DOHH2 (cell line): ENCODE measurements at regions not wholly inside any gene's neighbourhood (a gene's known extent, or its start where the extent isn't known, plus 50 kb on each side); places are given as distances from the start of the nearest gene placed in this dataset.

Experiments used
- H3F3A ChIP-seq: fragments of 200-600 bp; sonication (generic), shearing (Covaris generic); 2 replicates; pipeline ENCODE4 v1.6.0; 2016; ENCODE audit warnings: antibody characterized with exemption, mild to moderate bottlenecking; ENCODE audit not compliant: control insufficient read depth, insufficient read depth
- H3K27ac ChIP-seq: fragments of 200-600 bp; sonication (generic); 2 replicates; pipeline ENCODE4 v1.5.1; 2014; ENCODE audit warnings: low read depth, mild to moderate bottlenecking, low read length, moderate library complexity
- H3K27me3 ChIP-seq: fragments of 200-600 bp; sonication (generic); 2 replicates; pipeline ENCODE4 v1.6.1; 2014; ENCODE audit warnings: mild to moderate bottlenecking, low read length, mixed read lengths; ENCODE audit not compliant: control insufficient read depth
- H3K36me3 ChIP-seq: fragments of 200-600 bp; sonication (generic); 2 replicates; pipeline ENCODE4 v1.6.1; 2014; ENCODE audit warnings: mild to moderate bottlenecking, low read length, moderate library complexity, mixed read lengths; ENCODE audit not compliant: control insufficient read depth
- H3K4me1 ChIP-seq: fragments of 200-600 bp; sonication (generic); 2 replicates; pipeline ENCODE4 v1.6.1; 2014; ENCODE audit warnings: mild to moderate bottlenecking, low read length, mixed read lengths; ENCODE audit not compliant: control insufficient read depth
- H3K4me2 ChIP-seq: fragments of 200-600 bp; sonication (generic); 2 replicates; pipeline ENCODE4 v1.6.0; 2014; ENCODE audit warnings: mild to moderate bottlenecking, low read length, moderate library complexity
- H3K4me3 ChIP-seq: fragments of 200-600 bp; sonication (generic); 2 replicates; pipeline ENCODE4 v1.5.1; 2014; ENCODE audit warnings: mild to moderate bottlenecking, low read length, mixed read lengths
- H3K79me2 ChIP-seq: fragments of 200-600 bp; sonication (generic); 2 replicates; pipeline ENCODE4 v1.6.1; 2014; ENCODE audit warnings: mild to moderate bottlenecking, low read length, mixed read lengths; ENCODE audit not compliant: control insufficient read depth
- H3K9me2 ChIP-seq: fragments of 200-600 bp; sonication (generic); replicated peaks from 2 replicates; pipeline ENCODE4 v1.6.1; 2014; ENCODE audit warnings: mild to moderate bottlenecking, low read length, mixed read lengths; ENCODE audit not compliant: control insufficient read depth
- H3K9me3 ChIP-seq: fragments of 200-600 bp; sonication (generic); 2 replicates; pipeline ENCODE4 v1.6.1; 2014; ENCODE audit warnings: antibody characterized with exemption, low read length, mixed read lengths; ENCODE audit not compliant: control insufficient read depth, insufficient read depth
- H4K20me1 ChIP-seq: fragments of 200-600 bp; sonication (generic); 2 replicates; pipeline ENCODE4 v1.6.0; 2014; ENCODE audit warnings: low read depth, mild to moderate bottlenecking, antibody characterized with exemption, low read length, moderate library complexity; ENCODE audit not compliant: control insufficient read depth, insufficient read depth
- EZH2phosphoT487 ChIP-seq: fragments of 200-600 bp; sonication (generic); IDR thresholded peaks from 2 replicates; pipeline ENCODE4 v1.6.1; 2017; ENCODE audit warnings: borderline replicate concordance, mild to moderate bottlenecking, antibody characterized with exemption, low read length, moderate library complexity, mixed read lengths
- TF ChIP-seq, protein P1 (sequence below): fragments of 200-600 bp; sonication (generic); IDR thresholded peaks from one replicate; pipeline ENCODE4 v1.5.1; 2014; ENCODE audit warnings: antibody characterized with exemption, mild to moderate bottlenecking, low read depth, low read length; ENCODE audit not compliant: poor library complexity, severe bottlenecking

DNA sequence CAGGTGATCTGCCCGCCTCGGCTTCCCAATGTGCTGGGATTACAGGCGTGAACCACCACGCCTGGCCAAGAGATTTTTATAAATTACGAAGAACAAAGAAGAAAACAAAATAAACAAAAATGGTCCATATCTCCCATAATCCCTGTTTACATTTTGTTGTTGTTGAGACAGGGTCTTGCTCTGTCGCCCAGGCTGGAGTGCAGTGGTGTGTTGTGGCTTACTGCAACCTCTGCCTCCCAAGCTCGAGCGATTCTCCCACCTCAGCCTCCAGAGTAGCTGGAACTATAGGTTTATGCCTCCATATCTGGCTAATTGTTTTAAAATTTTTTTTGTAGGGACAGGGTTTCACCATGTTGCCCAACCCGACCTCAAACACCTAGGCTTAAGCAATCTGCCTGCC lies 156.1 kb downstream of the ZNF664 start:
- Histone ChIP-seq H3K36me3 (no peaks in the 10 kb centered on the region), H3F3A (no peaks in the 10 kb centered on the region), H3K4me3 (no peak overlapping the region), H4K20me1 (no peaks in the 10 kb centered on the region), H3K27ac (no peak overlapping the region), H3K9me3 (no peaks in the 10 kb centered on the region), H3K9me2 (no peaks in the 10 kb centered on the region), H3K79me2 (no peaks in the 10 kb centered on the region), H3K4me2 (no peak overlapping the region), H3K27me3 (peaks cover 2% of the 10 kb centered on the region; the same call in 1 of the 2 replicates), H3K4me1 (no peaks in the 10 kb centered on the region)
- TF ChIP-seq EZH2phosphoT487: no peak
- TF ChIP-seq, protein P1, sequence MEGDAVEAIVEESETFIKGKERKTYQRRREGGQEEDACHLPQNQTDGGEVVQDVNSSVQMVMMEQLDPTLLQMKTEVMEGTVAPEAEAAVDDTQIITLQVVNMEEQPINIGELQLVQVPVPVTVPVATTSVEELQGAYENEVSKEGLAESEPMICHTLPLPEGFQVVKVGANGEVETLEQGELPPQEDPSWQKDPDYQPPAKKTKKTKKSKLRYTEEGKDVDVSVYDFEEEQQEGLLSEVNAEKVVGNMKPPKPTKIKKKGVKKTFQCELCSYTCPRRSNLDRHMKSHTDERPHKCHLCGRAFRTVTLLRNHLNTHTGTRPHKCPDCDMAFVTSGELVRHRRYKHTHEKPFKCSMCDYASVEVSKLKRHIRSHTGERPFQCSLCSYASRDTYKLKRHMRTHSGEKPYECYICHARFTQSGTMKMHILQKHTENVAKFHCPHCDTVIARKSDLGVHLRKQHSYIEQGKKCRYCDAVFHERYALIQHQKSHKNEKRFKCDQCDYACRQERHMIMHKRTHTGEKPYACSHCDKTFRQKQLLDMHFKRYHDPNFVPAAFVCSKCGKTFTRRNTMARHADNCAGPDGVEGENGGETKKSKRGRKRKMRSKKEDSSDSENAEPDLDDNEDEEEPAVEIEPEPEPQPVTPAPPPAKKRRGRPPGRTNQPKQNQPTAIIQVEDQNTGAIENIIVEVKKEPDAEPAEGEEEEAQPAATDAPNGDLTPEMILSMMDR: no peak

DNA sequence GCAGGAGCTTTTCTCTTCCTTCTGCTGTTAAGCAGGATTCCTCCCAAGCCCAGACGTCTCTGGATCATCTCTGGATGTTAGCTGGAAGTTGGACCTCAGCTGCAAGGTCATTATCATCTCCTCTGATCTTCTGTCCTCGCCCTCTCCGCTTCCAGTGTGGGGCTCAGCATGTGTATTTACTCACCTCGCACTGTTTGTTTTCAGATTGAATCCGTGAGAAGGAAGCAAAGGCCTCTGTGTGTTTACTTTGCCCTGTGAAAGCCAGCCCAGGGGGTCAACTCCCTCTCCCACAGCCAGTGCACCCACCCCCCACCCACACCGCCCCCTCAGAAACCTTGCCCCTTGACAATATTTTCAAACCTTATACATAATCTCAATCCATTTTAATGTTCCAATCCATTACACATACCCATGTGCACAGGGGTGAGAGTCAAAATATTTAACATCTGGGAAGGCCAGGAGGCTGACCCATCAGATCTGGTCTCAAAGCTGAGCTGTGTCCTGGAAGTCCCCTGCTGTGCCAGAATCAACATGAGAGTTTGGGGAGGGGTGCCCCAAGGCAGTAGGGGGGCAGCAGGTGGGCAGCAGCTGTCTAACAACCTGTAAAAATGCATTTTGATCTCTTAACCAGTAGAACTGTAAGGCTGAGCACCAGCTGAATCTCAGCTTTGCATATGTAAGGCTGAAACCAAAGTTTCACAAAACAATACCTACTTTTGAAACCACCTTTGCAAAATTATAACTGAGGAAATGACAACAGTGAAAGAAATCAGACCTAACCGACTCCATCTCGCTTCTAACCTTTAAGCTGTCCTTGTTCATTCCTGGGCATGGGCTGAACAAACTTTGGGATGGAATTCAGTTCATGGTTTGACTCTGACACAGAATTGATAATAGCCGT lies 157.9 kb downstream of the ZNF664 start:
- Histone ChIP-seq H4K20me1 (no peaks in the 10 kb centered on the region), H3K4me1 (no peaks in the 10 kb centered on the region), H3K9me3 (no peaks in the 10 kb centered on the region), H3K4me2 (no peak overlapping the region), H3K9me2 (no peaks in the 10 kb centered on the region), H3K27me3 (peaks cover 2% of the 10 kb centered on the region; the same call in 1 of the 2 replicates), H3K4me3 (no peak overlapping the region), H3F3A (no peaks in the 10 kb centered on the region), H3K36me3 (no peaks in the 10 kb centered on the region), H3K27ac (no peak overlapping the region), H3K79me2 (no peaks in the 10 kb centered on the region)
- TF ChIP-seq, protein P1: no peak
- no peak for TF ChIP-seq EZH2phosphoT487

DNA sequence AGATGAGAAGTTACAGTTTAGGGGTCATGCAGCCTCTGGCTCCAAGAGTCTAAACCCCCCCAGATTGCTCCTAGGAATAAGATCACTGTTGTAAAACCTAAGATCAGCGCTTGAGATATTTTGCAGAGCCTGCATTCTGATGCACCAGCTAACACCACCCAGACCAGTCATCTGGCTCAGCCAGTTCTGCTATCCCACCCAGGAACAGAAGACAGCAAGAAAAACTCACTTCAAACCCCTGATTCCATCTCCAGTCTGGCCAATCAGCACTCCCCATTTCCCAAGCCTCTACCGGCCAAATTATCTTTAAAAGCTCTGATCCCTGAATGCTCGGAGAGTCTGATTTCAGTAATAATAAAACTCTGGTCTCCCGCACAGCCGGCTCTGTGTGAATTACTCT lies 158.6 kb downstream of the ZNF664 start:
- H3K9me2 ChIP-seq: no peaks in the 10 kb centered on the region
- H3F3A ChIP-seq: no peaks in the 10 kb centered on the region
- H3K9me3 ChIP-seq: no peaks in the 10 kb centered on the region
- no peaks in the 10 kb centered on the region for H3K4me1 ChIP-seq
- H3K4me2 ChIP-seq: no peak overlapping the region
- no peaks in the 10 kb centered on the region for H3K79me2 ChIP-seq
- no peak overlapping the region for H3K27ac ChIP-seq
- no peak for TF ChIP-seq EZH2phosphoT487
- TF ChIP-seq, protein P1: no peak
- peaks cover 2% of the 10 kb centered on the region; the same call in 1 of the 2 replicates for H3K27me3 ChIP-seq
- H3K36me3 ChIP-seq: no peaks in the 10 kb centered on the region
- H3K4me3 ChIP-seq: no peak overlapping the region
- no peaks in the 10 kb centered on the region for H4K20me1 ChIP-seq
